Liver (tissue), 3 donors: ENCODE measurements at regions not wholly inside any gene's neighbourhood (a gene's known extent, or its start where the extent isn't known, plus 50 kb on each side); places are given as distances from the start of the nearest gene placed in this dataset.

Experiments
- TAF1 ChIP-seq: conservative IDR thresholded peaks from 2 replicates; pipeline ENCODE4 v1.6.1; 2016; ENCODE audit warnings: antibody characterized with exemption, mild to moderate bottlenecking
- YY1 ChIP-seq: IDR thresholded peaks from 2 replicates; pipeline ENCODE4 v1.6.1; 2016; ENCODE audit warnings: antibody characterized with exemption, mild to moderate bottlenecking
- TF ChIP-seq, protein P1 (sequence below): fragments of 150-350 bp; IDR thresholded peaks from 2 replicates; pipeline ENCODE4 v1.5.1; 2017; ENCODE audit warnings: improper control_type of control experiment, low read depth, low read length; ENCODE audit not compliant: missing input control
- donor health status: healthy.
- donor health status: healthy.

DNA sequence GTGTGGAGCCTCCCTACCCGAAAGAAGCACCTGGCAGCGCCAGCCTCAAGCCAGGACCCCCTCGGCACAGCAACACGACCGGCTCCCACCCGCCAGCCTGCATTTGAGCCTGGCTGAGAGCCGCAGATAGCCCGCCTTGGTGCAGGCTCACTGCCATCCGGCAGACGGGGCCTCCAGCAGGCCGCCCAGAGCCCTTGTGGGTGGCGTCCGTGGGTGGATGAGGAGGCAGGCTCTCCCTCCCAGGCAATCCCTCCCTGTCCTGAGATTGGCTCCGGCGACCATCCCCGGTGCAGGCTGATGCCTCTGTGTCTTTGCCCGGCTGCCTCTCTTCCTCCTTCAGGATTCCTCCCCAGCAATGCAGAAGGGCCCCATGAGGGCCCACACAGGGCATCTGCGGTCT, 1527.9 kb downstream of the BRD1 start:
- TF ChIP-seq, protein P1, sequence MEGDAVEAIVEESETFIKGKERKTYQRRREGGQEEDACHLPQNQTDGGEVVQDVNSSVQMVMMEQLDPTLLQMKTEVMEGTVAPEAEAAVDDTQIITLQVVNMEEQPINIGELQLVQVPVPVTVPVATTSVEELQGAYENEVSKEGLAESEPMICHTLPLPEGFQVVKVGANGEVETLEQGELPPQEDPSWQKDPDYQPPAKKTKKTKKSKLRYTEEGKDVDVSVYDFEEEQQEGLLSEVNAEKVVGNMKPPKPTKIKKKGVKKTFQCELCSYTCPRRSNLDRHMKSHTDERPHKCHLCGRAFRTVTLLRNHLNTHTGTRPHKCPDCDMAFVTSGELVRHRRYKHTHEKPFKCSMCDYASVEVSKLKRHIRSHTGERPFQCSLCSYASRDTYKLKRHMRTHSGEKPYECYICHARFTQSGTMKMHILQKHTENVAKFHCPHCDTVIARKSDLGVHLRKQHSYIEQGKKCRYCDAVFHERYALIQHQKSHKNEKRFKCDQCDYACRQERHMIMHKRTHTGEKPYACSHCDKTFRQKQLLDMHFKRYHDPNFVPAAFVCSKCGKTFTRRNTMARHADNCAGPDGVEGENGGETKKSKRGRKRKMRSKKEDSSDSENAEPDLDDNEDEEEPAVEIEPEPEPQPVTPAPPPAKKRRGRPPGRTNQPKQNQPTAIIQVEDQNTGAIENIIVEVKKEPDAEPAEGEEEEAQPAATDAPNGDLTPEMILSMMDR, result no peak
- TF ChIP-seq TAF1, result no peak
- no peak for TF ChIP-seq YY1
